ENCODE measurements at regions not wholly inside any gene's neighbourhood (a gene's known extent, or its start where the extent isn't known, plus 50 kb on each side); places are given as distances from the start of the nearest gene placed in this dataset.
"Not testable (repeated sequence)": the region's sequence is repeated elsewhere in the genome, so short reads cannot be mapped to it uniquely, and the experiment has no call there.

GRCh38 chr3:198097048-198097447 is 137.0 kb downstream of the LMLN start:
- Histone ChIP-seq H3K36me3 (ENCODE audit: control insufficient read depth in 2 of 2, extremely low read depth in 1 of 2, insufficient read depth in 2 of 2, low read length in 2 of 2) (no peaks in the 10 kb centered on the region), H3K4me1 (ENCODE audit: control insufficient read depth, extremely low read depth, insufficient read depth, low read length) (no peaks in the 10 kb centered on the region), H3K4me3 (replicated peaks in 1 of 3; ENCODE audit: insufficient read depth in 1 of 3, low read depth in 1 of 3, low read length in 3 of 3) (no peak overlapping the region), H3K27ac (ENCODE audit: insufficient read depth, low read depth, low read length) (no peak overlapping the region), H3K9me3 (replicated peaks; ENCODE audit: control insufficient read depth, insufficient read depth, low read length) (no peaks in the 10 kb centered on the region), H3K9ac (replicated peaks; ENCODE audit: extremely low read depth, insufficient read depth, low read length) (no peak overlapping the region), H3K27me3 (ENCODE audit: control insufficient read depth in 2 of 2, insufficient read depth in 2 of 2, low read length in 2 of 2) (peaks cover 0 to 21% of the 10 kb centered on the region in 2 experiments), H3K9me1 (replicated peaks; ENCODE audit: control insufficient read depth, extremely low read depth, insufficient read depth, low read length) (no peaks in the 10 kb centered on the region), H3K79me2 (ENCODE audit: control insufficient read depth, insufficient read depth, low read length) (no peaks in the 10 kb centered on the region), H3K4me2 (ENCODE audit: insufficient read depth, low read length) (no peak overlapping the region), H2AFZ (ENCODE audit: low read depth, low read length) (no peak overlapping the region), H4K20me1 (replicated peaks; ENCODE audit: control insufficient read depth, extremely low read depth, insufficient read depth, low read length) (no peaks in the 10 kb centered on the region)
- no TSS peak for BruUV-seq (replicated peaks)
- POLR2A ChIA-PET = no interaction called here
- intact Hi-C loops (cut with micrococcal nuclease) = no loop called here
- no peak for FAIRE-seq
- CTCF ChIA-PET = no interaction called here
- no peak for DNase-seq (ENCODE audit: low read depth, low spot score)
- TF ChIP-seq POLR2AphosphoS5 (IDR thresholded peaks at IDR 0.05; ENCODE audit: insufficient read depth, low read depth, low read length) = no peak
- no peak for TF ChIP-seq JUN (IDR thresholded peaks at IDR 0.05; ENCODE audit: borderline replicate concordance, insufficient read depth, insufficient read length, low read depth)
- no peak for TF ChIP-seq MAX (IDR thresholded peaks at IDR 0.05; ENCODE audit: insufficient read depth, insufficient read length)
- no peak for TF ChIP-seq MYC (IDR thresholded peaks at IDR 0.05; ENCODE audit: low read depth, low read length)
- TF ChIP-seq POLR2A (IDR thresholded peaks at IDR 0.05; ENCODE audit: low read depth, low read length) = no peak
- TF ChIP-seq CTCF (IDR thresholded peaks at IDR 0.05; ENCODE audit: extremely low read depth in 1 of 2, insufficient read depth in 1 of 2, low read depth in 1 of 2, low read length in 2 of 2) = no peak
- no peak for TF ChIP-seq FOS (IDR thresholded peaks at IDR 0.05; ENCODE audit: borderline replicate concordance, insufficient read depth, low read length)
- no peak for TF ChIP-seq GATA2 (IDR thresholded peaks at IDR 0.05; ENCODE audit: insufficient read depth, insufficient read length, low read depth, low read length)
- no peak for TF ChIP-seq EZH2 (IDR thresholded peaks at IDR 0.05; ENCODE audit: borderline replicate concordance, low read depth, low read length, severe bottlenecking)
- dilution Hi-C loops (cut with MboI; ENCODE audit: extremely low pct_ligation_motif_present, low sequenced_read_pairs) = no loop called here

GRCh38 chr3:198098661-198099081 is 138.7 kb downstream of the LMLN start:
- H2AFZ ChIP-seq (ENCODE audit: low read depth, low read length); H3K4me1 ChIP-seq (ENCODE audit: control insufficient read depth, extremely low read depth, insufficient read depth, low read length); FAIRE-seq; BruUV-seq (replicated peaks); DNase-seq (ENCODE audit: low read depth, low spot score); H3K9ac ChIP-seq (replicated peaks; ENCODE audit: extremely low read depth, insufficient read depth, low read length); intact Hi-C loops (cut with micrococcal nuclease); H3K79me2 ChIP-seq (ENCODE audit: control insufficient read depth, insufficient read depth, low read length); H3K9me1 ChIP-seq (replicated peaks; ENCODE audit: control insufficient read depth, extremely low read depth, insufficient read depth, low read length); H3K36me3 ChIP-seq (ENCODE audit: control insufficient read depth in 2 of 2, extremely low read depth in 1 of 2, insufficient read depth in 2 of 2, low read length in 2 of 2); H4K20me1 ChIP-seq (replicated peaks; ENCODE audit: control insufficient read depth, extremely low read depth, insufficient read depth, low read length); H3K27ac ChIP-seq (ENCODE audit: insufficient read depth, low read depth, low read length); H3K4me2 ChIP-seq (ENCODE audit: insufficient read depth, low read length); H3K4me3 ChIP-seq (replicated peaks in 1 of 3; ENCODE audit: insufficient read depth in 1 of 3, low read depth in 1 of 3, low read length in 3 of 3); CTCF ChIA-PET; H3K9me3 ChIP-seq (replicated peaks; ENCODE audit: control insufficient read depth, insufficient read depth, low read length); POLR2A ChIA-PET; dilution Hi-C loops (cut with MboI; ENCODE audit: extremely low pct_ligation_motif_present, low sequenced_read_pairs): not testable (repeated sequence)
- H3K27me3 ChIP-seq (ENCODE audit: control insufficient read depth in 2 of 2, insufficient read depth in 2 of 2, low read length in 2 of 2) = peaks cover 0 to 11% of the 10 kb centered on the region in 2 experiments

GRCh38 chr3:198103070-198103469 is 143.1 kb downstream of the LMLN start:
- FAIRE-seq; H3K4me3 ChIP-seq (replicated peaks in 1 of 3; ENCODE audit: insufficient read depth in 1 of 3, low read depth in 1 of 3, low read length in 3 of 3); H2AFZ ChIP-seq (ENCODE audit: low read depth, low read length); H3K9me1 ChIP-seq (replicated peaks; ENCODE audit: control insufficient read depth, extremely low read depth, insufficient read depth, low read length); H3K36me3 ChIP-seq (ENCODE audit: control insufficient read depth in 2 of 2, extremely low read depth in 1 of 2, insufficient read depth in 2 of 2, low read length in 2 of 2); H3K4me1 ChIP-seq (ENCODE audit: control insufficient read depth, extremely low read depth, insufficient read depth, low read length); dilution Hi-C loops (cut with MboI; ENCODE audit: extremely low pct_ligation_motif_present, low sequenced_read_pairs); intact Hi-C loops (cut with micrococcal nuclease); H3K27me3 ChIP-seq (ENCODE audit: control insufficient read depth in 2 of 2, insufficient read depth in 2 of 2, low read length in 2 of 2); H3K27ac ChIP-seq (ENCODE audit: insufficient read depth, low read depth, low read length); BruUV-seq (replicated peaks); H3K4me2 ChIP-seq (ENCODE audit: insufficient read depth, low read length); H3K9ac ChIP-seq (replicated peaks; ENCODE audit: extremely low read depth, insufficient read depth, low read length); H4K20me1 ChIP-seq (replicated peaks; ENCODE audit: control insufficient read depth, extremely low read depth, insufficient read depth, low read length); CTCF ChIA-PET; H3K9me3 ChIP-seq (replicated peaks; ENCODE audit: control insufficient read depth, insufficient read depth, low read length); DNase-seq (ENCODE audit: low read depth, low spot score); H3K79me2 ChIP-seq (ENCODE audit: control insufficient read depth, insufficient read depth, low read length); POLR2A ChIA-PET: not testable (repeated sequence)

All from endothelial cell of umbilical vein (primary cell).